ENCODE measurements at regions not wholly inside any gene's neighbourhood (a gene's known extent, or its start where the extent isn't known, plus 50 kb on each side); places are given as distances from the start of the nearest gene placed in this dataset.

GRCh38 chr3:66656609-66657008 is 155.8 kb upstream of the LRIG1 start (continued):
- TF ChIP-seq CHD7 (IDR thresholded peaks at IDR 0.05; ENCODE audit: insufficient replicate concordance, low read length) = no peak
- no peak for TF ChIP-seq PHF8 (conservative IDR thresholded peaks at IDR 0.05; ENCODE audit: low read depth, low read length)

Data from H1 (cell line).